ENCODE measurements at regions not wholly inside any gene's neighbourhood (a gene's known extent, or its start where the extent isn't known, plus 50 kb on each side); places are given as distances from the start of the nearest gene placed in this dataset.

DNA sequence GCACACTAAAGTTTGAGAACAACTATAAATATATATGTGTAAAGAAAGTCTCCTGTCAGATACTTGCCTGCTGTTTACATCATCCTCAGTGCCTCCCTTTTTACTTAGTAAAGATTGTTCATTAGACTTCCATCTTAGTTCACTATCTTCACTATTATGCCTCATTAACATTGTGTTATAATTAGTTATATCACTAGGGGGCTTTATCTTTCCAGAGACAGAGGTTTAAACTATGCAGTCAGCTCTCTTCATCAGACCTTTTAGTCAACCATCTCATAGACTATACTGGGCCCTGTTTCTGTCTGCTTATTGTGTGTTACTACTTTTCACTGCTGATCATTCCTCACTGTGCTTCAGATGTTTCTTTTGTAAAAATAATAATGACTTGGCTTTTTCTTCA lies 630.8 kb upstream of the KIF2B start:
- no peak overlapping the region for H3K4me3 ChIP-seq (ENCODE audit: low read depth, low read length)
- DNase-seq (ENCODE audit: low read depth): peak; percentile 2
- TF ChIP-seq, protein P1, sequence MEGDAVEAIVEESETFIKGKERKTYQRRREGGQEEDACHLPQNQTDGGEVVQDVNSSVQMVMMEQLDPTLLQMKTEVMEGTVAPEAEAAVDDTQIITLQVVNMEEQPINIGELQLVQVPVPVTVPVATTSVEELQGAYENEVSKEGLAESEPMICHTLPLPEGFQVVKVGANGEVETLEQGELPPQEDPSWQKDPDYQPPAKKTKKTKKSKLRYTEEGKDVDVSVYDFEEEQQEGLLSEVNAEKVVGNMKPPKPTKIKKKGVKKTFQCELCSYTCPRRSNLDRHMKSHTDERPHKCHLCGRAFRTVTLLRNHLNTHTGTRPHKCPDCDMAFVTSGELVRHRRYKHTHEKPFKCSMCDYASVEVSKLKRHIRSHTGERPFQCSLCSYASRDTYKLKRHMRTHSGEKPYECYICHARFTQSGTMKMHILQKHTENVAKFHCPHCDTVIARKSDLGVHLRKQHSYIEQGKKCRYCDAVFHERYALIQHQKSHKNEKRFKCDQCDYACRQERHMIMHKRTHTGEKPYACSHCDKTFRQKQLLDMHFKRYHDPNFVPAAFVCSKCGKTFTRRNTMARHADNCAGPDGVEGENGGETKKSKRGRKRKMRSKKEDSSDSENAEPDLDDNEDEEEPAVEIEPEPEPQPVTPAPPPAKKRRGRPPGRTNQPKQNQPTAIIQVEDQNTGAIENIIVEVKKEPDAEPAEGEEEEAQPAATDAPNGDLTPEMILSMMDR (IDR thresholded peaks at IDR 0.05; ENCODE audit: low read depth, low read length): no peak
- TF ChIP-seq MYC (IDR thresholded peaks at IDR 0.05; ENCODE audit: low read depth, low read length): no peak
- TF ChIP-seq POLR2A (IDR thresholded peaks at IDR 0.05; ENCODE audit: extremely low read depth, insufficient read length): no peak

DNA sequence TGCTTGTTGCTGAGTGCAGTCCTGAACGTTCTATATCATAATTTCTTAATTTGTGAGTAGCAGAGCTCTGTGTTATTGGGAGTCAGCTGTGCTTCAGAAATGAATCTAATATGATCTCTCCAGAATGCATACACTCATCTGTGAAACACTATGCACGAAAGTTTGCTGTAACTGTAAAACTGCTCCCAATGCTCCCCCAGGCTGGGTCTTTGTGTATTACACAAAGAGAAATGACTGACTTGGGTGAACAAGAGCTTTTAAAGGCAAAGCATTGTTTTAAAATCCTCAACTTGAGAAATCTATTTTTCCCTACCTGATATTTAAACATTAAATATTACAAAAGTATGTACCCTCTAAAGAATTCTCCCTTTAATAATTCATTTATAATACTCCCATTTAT lies 636.7 kb upstream of the KIF2B start:
- DNase-seq (ENCODE audit: low read depth): no peak
- TF ChIP-seq MYC (IDR thresholded peaks at IDR 0.05; ENCODE audit: low read depth, low read length): no peak
- TF ChIP-seq, protein P1 (IDR thresholded peaks at IDR 0.05; ENCODE audit: low read depth, low read length): no peak
- TF ChIP-seq POLR2A (IDR thresholded peaks at IDR 0.05; ENCODE audit: extremely low read depth, insufficient read length): no peak
- TF ChIP-seq, protein P2, sequence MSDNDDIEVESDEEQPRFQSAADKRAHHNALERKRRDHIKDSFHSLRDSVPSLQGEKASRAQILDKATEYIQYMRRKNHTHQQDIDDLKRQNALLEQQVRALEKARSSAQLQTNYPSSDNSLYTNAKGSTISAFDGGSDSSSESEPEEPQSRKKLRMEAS (IDR thresholded peaks at IDR 0.05; ENCODE audit: low read depth, low read length): no peak
- no peak overlapping the region for H3K4me3 ChIP-seq (ENCODE audit: low read depth, low read length)

DNA sequence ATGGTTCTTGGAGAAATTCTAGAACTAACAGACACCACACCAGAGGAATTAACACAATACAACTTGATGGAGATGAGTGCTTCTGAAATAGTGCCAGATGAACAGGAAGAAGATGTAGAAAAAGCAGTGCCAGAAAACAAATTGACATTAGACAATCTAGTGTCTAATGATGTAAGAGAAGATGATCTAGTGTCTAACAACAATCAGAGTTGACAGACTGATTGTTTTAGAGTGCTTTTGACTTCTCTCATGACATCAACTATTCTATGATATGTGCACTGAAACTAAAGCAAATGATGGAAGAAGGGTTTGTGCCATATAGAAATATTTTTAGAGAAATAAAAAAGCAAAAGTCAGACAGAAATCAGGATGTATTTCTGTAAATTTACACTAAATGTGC lies 646.1 kb upstream of the KIF2B start:
- TF ChIP-seq POLR2A (IDR thresholded peaks at IDR 0.05; ENCODE audit: extremely low read depth, insufficient read length) (no peak), MYC (IDR thresholded peaks at IDR 0.05; ENCODE audit: low read depth, low read length) (no peak)
- TF ChIP-seq, protein P2 (IDR thresholded peaks at IDR 0.05; ENCODE audit: low read depth, low read length): no peak
- TF ChIP-seq, protein P1 (IDR thresholded peaks at IDR 0.05; ENCODE audit: low read depth, low read length): no peak
- H3K4me3 ChIP-seq (ENCODE audit: low read depth, low read length): no peak overlapping the region
- DNase-seq (ENCODE audit: low read depth): no peak

DNA sequence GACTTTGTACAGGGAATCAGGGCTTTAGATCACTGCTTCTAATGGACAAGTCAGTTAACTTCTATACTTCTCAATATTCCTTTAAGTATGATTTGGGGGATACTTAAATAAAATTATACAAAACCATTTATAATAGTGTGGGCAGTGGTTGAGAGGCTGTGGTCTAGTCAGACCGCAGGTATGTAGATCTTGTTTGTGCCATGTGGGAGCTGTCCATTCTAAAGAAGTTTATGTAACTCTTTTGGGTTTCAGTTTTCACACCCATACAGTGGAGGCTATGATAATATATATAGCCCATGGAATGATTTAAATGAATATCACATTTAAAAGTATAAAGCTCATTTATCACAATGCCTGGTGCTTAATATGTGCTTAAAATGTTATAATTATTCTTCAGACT lies 654.3 kb upstream of the KIF2B start:
- no peak overlapping the region for H3K4me3 ChIP-seq (ENCODE audit: low read depth, low read length)
- TF ChIP-seq, protein P1 (IDR thresholded peaks at IDR 0.05; ENCODE audit: low read depth, low read length): no peak
- TF ChIP-seq POLR2A (IDR thresholded peaks at IDR 0.05; ENCODE audit: extremely low read depth, insufficient read length) (no peak), MYC (IDR thresholded peaks at IDR 0.05; ENCODE audit: low read depth, low read length) (no peak)
- TF ChIP-seq, protein P2 (IDR thresholded peaks at IDR 0.05; ENCODE audit: low read depth, low read length): no peak
- no peak for DNase-seq (ENCODE audit: low read depth)

DNA sequence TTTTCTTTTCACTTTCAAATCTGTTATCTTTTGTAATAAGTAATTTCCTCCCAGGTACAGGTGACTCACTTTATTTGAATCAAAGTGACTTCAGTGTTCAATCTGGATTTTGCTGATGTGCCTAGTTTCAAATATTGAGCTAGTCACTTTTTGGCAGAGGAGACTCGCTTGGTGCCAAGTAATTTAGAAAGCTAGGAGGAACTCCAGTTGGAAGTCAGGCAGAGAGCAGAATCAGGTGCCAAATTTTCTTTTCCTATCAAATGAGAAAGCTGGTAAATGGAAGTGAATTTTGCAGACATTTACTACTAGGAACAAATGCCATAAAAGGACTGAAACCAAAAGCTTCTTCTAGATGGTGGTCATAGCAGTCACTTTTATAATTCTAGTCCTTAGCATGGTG lies 656.0 kb upstream of the KIF2B start:
- TF ChIP-seq, protein P1 (IDR thresholded peaks at IDR 0.05; ENCODE audit: low read depth, low read length): no peak
- TF ChIP-seq, protein P2 (IDR thresholded peaks at IDR 0.05; ENCODE audit: low read depth, low read length): no peak
- TF ChIP-seq MYC (IDR thresholded peaks at IDR 0.05; ENCODE audit: low read depth, low read length) (no peak), POLR2A (IDR thresholded peaks at IDR 0.05; ENCODE audit: extremely low read depth, insufficient read length) (no peak)
- no peak for DNase-seq (ENCODE audit: low read depth)

DNA sequence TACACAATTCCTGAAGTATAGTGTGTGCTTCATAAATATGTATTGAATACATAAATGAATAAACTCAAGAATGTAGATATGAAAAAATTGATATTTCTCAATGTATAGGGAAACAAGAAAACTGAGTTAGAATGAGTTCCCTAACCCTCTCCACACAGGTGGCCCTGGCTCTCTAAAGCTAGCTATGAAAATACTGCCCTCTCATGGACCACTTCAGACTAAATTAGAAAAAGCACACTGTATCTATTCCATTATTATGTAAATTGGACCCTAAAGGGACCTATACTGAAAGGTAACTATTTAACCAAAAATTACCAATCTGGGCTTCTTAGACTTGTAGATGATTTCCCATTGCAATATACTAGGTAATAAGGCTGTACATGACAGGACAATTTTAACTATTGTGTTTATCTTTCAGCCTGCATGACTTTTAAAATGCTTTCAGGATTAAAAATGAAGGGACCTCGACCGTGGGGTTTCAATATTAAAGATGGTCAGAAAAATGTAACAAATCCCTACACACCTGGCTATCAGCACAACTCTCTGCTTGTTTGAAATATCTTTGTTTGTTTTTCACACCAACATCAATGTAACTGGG lies 672.5 kb upstream of the KIF2B start:
- DNase-seq (ENCODE audit: low read depth): peak; percentile 9
- TF ChIP-seq POLR2A (IDR thresholded peaks at IDR 0.05; ENCODE audit: extremely low read depth, insufficient read length): no peak
- TF ChIP-seq, protein P1 (IDR thresholded peaks at IDR 0.05; ENCODE audit: low read depth, low read length): peak; percentile 15
- H3K4me3 ChIP-seq (ENCODE audit: low read depth, low read length): no peak overlapping the region

More for the DNA sequence above, 656.0 kb upstream of the KIF2B start:
- no peak overlapping the region for H3K4me3 ChIP-seq (ENCODE audit: low read depth, low read length)
